Motor neuron (in vitro differentiated cells): ENCODE measurements at regions not wholly inside any gene's neighbourhood (a gene's known extent, or its start where the extent isn't known, plus 50 kb on each side); places are given as distances from the start of the nearest gene placed in this dataset.

ENCODE experiments used
- ATAC-seq, 8 experiments: fragments of 200-7000 bp; cut with Tn5 transposase; replicated peaks in 6 of 8; 2 replicates each; pipeline ENCODE4 v1.8.0; 2021; ENCODE audit warnings: mild to moderate bottlenecking in 8 of 8, moderate library complexity in 8 of 8
- H3K27ac ChIP-seq, 2 donors: fragments of 250-450 bp; sonication (Bioruptor Pico); 2 replicates each; pipeline ENCODE4 v1.9.0; 2021; ENCODE audit warnings: antibody characterized with exemption in 2 of 2, mild to moderate bottlenecking in 2 of 2, moderate library complexity in 1 of 2
- H3K4me1 ChIP-seq, 2 donors: fragments of 250-450 bp; sonication (Bioruptor Pico); replicated peaks in 1 of 2; 2 replicates each; pipeline ENCODE4 v1.6.1; 2021; ENCODE audit warnings: antibody characterized with exemption in 2 of 2, mild to moderate bottlenecking in 2 of 2, moderate library complexity in 1 of 2
- H3K4me3 ChIP-seq, 5 donors: fragments of 250-450 bp; sonication (Bioruptor Pico); 2 replicates each; pipeline ENCODE4 v1.9.0; 2021; ENCODE audit warnings: antibody characterized with exemption in 5 of 5, mild to moderate bottlenecking in 5 of 5, moderate library complexity in 4 of 5
- WGBS, 10 experiments: fragments of 450-650 bp; shearing (Covaris generic); methylation state at CpG; one replicate each; pipeline ENCODE4 v1.0.0; 2022; 5-methylcytosine and 5-hydroxymethylcytosine counted together
- in situ Hi-C, 9 experiments: fragments of 400-800 bp; cut with MboI; loops; one replicate each; pipeline ENCODE4 v1.15.0; 2021; ENCODE audit warnings: low sequenced_read_pairs in 9 of 9, low pct_unique_long_range_greater_than_20kb in 2 of 9; ENCODE audit not compliant: unreplicated experiment in 9 of 9

DNA sequence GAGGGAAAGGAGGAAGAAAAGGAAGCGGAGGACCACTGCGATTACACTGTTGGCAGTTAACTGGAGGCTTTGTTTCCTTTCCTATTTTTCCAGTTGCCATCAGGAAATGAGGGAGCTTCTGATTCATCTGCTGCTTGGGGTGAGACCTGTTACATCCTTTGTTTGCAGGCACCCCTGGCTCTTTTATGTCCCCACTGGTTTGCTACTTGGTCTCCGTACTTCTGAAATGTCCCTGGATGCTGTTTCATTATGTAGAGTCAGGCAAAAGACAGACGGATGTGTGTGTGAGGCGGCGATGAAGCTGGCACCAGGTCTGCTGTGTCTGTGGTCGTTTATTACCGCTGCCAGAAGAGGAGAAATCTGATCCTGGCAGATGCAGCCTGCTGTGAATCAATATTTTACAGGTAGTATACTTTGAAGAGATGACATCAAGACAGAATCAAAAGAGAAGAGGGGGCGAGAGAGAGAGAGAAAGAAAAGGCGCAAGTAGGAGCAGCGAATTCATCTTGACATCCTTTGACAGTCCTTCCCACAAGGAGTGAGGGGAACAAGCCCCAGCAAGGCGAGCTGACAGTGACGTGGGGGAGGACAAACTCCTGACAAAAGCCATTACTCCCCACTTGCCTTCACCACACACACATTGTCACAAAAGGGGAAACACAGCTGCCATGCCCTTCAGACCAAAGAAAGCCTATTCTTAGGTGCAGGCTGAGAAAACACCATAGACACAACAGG lies 145.9 kb upstream of the FBXL4 start:
- H3K4me3 ChIP-seq = no peak overlapping the region
- 17 to 100% (median 80%) methylated on average over 1 to 10 of the region's 13 CpGs; no CpG with 5 or more reads in 2 of the 10 experiments for WGBS, 10 experiments
- no peak overlapping the region for H3K27ac ChIP-seq
- ATAC-seq = no peak
- peaks cover 0 to 20% of the 10 kb centered on the region in 2 donors for H3K4me1 ChIP-seq
- in situ Hi-C loops = no loop called here

DNA sequence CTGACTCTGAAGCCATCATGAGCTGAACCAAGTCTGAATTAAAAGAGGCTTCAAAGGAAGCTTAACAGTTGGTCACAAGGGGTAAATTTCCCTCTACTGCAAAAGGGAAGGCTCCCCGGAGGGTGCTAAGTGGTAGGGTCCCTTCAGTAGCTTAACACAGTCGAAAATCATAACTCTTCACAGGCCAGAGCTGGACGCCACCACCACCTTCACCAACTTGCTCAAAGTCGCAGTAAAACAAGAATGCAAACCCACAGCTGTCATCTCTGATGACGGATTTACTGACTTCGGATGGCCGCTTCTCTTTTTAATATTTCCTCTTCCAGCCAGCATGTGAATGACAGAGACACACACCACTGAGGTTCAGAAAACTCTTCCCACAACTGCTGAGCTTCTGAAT lies 144.7 kb upstream of the FBXL4 start:
- H3K4me1 ChIP-seq = peaks cover 0 to 20% of the 10 kb centered on the region in 2 donors
- in situ Hi-C loops = no loop called here
- 0 to 100% (median 77%) methylated on average over 1 to 6 of the region's 7 CpGs; no CpG with 5 or more reads in 1 of the 10 experiments for WGBS, 10 experiments
- no peak for ATAC-seq
- no peak overlapping the region for H3K27ac ChIP-seq
- no peak overlapping the region for H3K4me3 ChIP-seq

DNA sequence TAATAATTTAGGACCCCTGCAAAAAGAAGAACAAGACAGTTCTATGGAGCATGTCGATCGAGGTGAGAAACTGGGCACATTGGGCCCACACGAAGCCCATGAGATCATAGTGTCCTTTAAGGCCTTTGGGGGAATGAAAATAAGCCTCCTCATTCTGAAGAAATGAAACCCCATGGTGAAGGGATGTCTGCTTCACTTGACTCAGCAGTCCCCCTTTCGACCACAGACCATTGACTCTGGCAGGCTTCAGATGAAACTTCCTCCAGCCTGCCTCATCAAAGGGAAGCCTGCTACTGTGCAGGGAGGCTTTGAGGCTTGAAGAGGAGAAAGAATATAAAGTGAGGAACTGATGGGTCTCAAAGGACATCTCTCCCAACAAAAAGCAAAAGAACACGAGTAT lies 144.2 kb upstream of the FBXL4 start:
- no peak for ATAC-seq
- H3K4me3 ChIP-seq = no peak overlapping the region
- H3K27ac ChIP-seq = no peak overlapping the region
- in situ Hi-C loops = no loop called here
- 0 to 94% (median 48%) methylated on average over 1 to 5 of the region's 5 CpGs; no CpG with 5 or more reads in 2 of the 10 experiments for WGBS, 10 experiments
- H3K4me1 ChIP-seq = peaks cover 0 to 20% of the 10 kb centered on the region in 2 donors

DNA sequence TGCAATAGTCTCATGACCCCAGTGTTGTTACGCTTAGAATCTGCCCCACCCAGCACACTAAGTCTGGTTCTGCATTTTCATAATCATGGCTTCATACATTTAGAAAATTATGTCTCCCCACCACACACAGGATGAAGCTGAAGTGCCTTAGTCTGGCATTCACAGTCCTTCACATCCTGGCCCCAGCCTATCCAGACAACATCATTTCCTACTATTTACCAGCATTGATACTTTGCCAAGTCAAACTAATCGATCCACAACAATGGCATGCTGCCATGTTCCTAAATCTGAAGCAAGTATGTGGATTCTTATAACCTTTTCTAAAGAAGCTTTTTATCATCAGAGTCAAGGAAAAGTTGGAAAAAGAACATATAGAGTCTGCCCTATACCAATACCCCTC lies 132.4 kb upstream of the FBXL4 start:
- ATAC-seq = no peak
- WGBS, 10 experiments = 0 to 83% (median 75%) methylated on average over 1 to 2 of the region's 2 CpGs; no CpG with 5 or more reads in 5 of the 10 experiments
- no peak overlapping the region for H3K27ac ChIP-seq
- peaks cover 0 to 4% of the 10 kb centered on the region in 2 donors for H3K4me1 ChIP-seq
- H3K4me3 ChIP-seq = no peak overlapping the region
- in situ Hi-C loops = no loop called here

DNA sequence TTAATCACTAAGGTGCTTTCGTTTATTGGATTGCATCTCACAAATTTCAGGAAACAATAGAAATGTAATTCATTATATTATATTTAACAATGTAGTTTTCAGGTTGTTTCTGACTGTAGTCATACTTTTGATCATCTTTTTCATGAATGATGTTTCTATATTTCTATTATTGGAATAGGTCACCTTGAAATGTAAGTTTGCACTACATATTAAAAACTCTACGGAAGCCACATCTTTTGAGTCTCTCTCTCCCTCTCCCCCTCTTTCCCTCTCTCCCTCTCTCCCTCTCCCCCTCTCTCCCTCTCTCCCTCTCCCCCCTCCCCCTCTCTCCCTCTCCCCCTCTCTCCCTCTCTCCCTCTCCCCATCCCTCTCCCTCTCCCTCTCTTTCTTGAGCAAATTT lies 131.3 kb upstream of the FBXL4 start:
- WGBS, 10 experiments = 0 to 100% (median 78%) methylated on average over 1 to 2 of the region's 2 CpGs; no CpG with 5 or more reads in 1 of the 10 experiments
- no peak overlapping the region for H3K4me3 ChIP-seq
- no peak overlapping the region for H3K27ac ChIP-seq
- in situ Hi-C loops = no loop called here
- peaks cover 0 to 4% of the 10 kb centered on the region in 2 donors for H3K4me1 ChIP-seq
- no peak for ATAC-seq

DNA sequence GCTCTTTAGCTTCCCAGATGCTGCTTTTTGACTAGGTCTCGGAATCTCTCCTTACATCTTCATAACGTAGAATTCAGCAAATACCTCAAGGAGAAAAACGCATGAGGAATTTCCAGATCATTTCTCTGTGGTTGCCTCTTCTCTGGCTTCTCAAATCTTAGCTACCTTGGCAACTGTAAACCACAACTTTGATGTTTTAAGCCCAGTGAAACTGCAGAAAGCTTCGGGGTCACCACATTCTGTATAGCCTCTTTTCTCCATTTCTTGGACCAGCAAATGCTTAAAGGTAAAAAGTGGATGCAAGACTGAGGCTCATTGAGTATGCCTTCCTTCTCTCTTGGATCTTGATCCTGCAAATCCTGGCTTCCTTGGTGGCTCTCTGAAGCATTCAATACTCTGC lies 125.5 kb upstream of the FBXL4 start:
- in situ Hi-C loops = no loop called here
- 0 to 93% (median 80%) methylated on average over 1 to 4 of the region's 4 CpGs; no CpG with 5 or more reads in 2 of the 10 experiments for WGBS, 10 experiments
- Histone ChIP-seq H3K27ac (no peak overlapping the region), H3K4me3 (no peak overlapping the region), H3K4me1 (no peaks in the 10 kb centered on the region)
- no peak for ATAC-seq

DNA sequence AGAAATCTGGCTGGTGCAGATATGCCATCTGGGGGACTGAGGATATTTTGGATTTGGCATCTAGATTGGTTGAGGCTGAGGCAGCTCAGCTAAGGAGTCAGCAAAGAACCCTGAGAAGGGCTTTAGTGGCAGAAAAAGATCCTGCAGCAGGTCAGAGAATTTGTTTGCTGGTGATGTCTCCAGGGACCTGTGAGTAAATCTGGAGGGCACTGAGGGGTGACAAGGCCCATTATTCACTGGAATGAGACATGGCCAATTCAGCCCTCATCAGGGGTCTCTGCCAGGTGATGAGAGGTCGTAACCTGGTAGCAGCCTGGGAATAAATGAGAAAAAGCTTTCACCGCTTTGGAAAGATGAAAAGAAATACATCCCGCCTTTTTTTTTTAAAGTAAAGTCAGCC lies 118.3 kb upstream of the FBXL4 start:
- Histone ChIP-seq H3K4me3 (no peak overlapping the region), H3K4me1 (peaks cover 12 to 17% of the 10 kb centered on the region in 2 donors), H3K27ac (no peak overlapping the region)
- in situ Hi-C loops = no loop called here
- 18 to 68% (median 40%) methylated on average over 1 to 3 of the region's 3 CpGs; no CpG with 5 or more reads in 1 of the 10 experiments for WGBS, 10 experiments
- ATAC-seq = peak in 5 of 8 experiments; percentile 27 to 82 (median 77)

DNA sequence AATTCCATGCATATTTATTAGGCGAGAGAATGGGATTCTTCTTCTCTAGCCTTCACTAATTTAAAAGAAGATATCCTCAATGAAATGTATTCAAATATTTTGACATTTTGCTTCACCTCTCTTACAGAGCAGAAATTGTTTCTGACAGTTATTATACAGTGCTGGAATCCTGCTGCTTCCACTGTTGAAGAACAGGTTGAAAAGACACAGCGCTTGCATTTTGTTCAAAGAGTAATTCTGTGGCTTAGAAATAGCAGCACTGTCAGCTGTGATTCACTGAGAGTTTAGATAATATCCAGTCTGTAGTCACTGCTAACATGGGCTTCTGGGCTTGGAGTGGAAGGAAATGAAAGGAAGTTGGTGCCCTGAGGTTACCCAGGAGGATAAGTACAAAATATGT lies 117.1 kb upstream of the FBXL4 start:
- Histone ChIP-seq H3K27ac (no peak overlapping the region), H3K4me1 (peaks cover 14 to 17% of the 10 kb centered on the region in 2 donors), H3K4me3 (no peak overlapping the region)
- in situ Hi-C loops = no loop called here
- 0 to 100% (median 60%) methylated on average over 1 to 2 of the region's 2 CpGs; no CpG with 5 or more reads in 3 of the 10 experiments for WGBS, 10 experiments
- peak in 5 of 8 experiments; percentile 33 to 51 (median 39) for ATAC-seq

DNA sequence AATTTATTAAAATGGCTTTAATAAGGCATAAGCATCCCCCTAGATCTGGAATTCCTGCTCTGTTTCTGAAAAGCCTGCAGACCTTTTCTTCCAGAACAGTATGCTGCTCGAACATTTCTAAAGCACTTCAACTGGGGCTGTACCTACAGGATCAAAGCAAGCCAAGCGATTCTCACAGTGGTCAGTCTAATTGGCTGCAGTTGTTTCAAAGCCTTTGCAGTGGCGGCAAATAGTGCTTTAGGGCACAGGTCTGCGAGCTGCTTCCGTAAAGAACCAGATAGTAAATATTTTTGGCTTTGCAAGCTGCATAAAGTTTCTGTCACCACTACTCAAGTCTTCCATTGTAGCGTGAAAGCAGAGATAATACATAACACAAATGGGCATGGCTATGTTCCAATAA lies 88.9 kb upstream of the FBXL4 start:
- WGBS, 10 experiments = 0 to 98% (median 52%) methylated on average over 1 to 6 of the region's 6 CpGs; no CpG with 5 or more reads in 2 of the 10 experiments
- no peak overlapping the region for H3K4me3 ChIP-seq
- H3K4me1 ChIP-seq = no peaks in the 10 kb centered on the region
- in situ Hi-C loops = no loop called here
- no peak for ATAC-seq
- H3K27ac ChIP-seq = no peak overlapping the region

DNA sequence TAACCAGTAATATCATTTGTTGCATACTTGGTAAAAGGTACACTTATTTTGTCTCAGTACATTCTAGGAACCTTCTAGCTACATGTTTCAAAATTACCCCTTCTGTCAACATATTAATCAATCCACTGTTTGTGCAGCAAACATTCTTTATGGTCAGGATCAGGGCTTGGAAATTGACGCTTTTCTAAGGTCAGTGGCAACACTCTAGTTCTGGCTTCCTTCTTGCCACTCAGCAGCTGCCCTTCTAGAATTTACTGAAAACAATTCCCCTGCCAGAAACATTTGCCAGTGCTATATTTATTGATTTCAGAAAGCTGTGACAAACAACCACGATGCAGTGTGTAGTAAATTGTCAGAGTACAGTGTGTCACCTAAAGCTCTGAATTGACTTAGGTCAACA lies 84.7 kb upstream of the FBXL4 start:
- WGBS, 10 experiments = 0 to 76% (median 44%) methylated on average over 1 to 2 of the region's 2 CpGs; no CpG with 5 or more reads in 3 of the 10 experiments
- H3K4me1 ChIP-seq = no peaks in the 10 kb centered on the region
- no peak overlapping the region for H3K4me3 ChIP-seq
- H3K27ac ChIP-seq = no peak overlapping the region
- no peak for ATAC-seq
- in situ Hi-C loops = no loop called here

DNA sequence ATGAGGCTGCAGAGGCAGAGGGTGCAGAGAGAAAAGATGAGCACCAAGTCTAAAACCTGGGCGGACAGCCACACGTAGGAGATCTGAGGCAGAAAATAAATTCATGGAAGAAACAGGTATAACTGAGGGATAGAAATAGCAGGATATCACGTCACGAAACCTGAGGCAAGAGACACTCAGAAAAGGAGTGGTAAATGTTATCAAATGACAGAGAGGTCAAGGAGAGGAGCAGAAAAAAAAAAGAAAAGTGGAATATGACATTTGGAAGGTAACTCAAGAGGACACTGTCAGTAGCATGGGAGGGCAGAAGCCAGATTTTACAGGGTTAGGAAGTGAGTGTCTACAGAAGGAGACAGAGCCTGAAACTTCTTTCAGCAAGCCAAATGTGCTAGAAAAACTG lies 84.2 kb upstream of the FBXL4 start:
- ATAC-seq = no peak
- no peak overlapping the region for H3K27ac ChIP-seq
- WGBS, 10 experiments = 0 to 100% (median 84%) methylated on average over 2 to 4 of the region's 4 CpGs
- no peaks in the 10 kb centered on the region for H3K4me1 ChIP-seq
- in situ Hi-C loops = no loop called here
- H3K4me3 ChIP-seq = no peak overlapping the region

DNA sequence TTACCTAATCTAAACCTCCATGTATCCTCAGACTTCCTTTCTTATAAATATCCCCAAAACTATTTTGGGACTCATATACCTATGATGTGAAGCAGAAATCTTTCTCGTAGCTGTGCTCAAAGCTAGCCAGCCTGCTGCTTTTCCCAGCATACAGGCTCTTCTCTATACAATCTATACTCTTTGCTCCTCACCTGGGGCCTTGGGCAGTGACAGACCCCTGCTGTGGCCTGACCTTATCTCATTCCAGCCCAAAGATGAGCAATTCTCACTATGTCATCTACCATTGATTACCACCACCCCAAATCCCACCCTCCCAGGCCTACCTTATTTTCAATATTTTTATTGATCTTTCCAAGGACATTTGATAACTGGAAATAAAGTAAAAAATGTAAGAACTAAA lies 83.2 kb upstream of the FBXL4 start:
- H3K4me1 ChIP-seq = no peaks in the 10 kb centered on the region
- H3K27ac ChIP-seq = no peak overlapping the region
- no peak overlapping the region for H3K4me3 ChIP-seq
- no peak for ATAC-seq
- WGBS, 10 experiments = 0 to 100% (median 44%) methylated on average over 1 of the region's 1 CpG; no CpG with 5 or more reads in 2 of the 10 experiments
- in situ Hi-C loops = no loop called here

DNA sequence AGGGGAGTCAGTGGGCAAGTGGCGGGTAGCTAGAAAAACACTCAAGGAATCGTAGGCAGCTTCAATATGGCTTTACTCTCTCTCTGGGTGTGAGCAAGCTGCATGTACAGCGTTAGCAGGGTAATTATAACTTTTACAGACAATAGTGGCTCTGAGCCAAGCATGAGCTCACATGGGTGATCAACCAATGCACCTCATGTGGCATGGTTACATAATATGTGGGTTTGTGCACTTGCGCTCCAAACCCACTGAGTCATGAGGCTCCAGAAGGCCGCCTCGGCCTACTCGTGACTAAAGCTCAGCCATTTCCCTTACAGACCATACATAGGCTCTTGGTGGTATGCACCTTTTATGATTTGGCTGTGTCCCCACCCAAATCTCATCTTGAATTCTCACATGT lies 78.4 kb upstream of the FBXL4 start:
- H3K4me3 ChIP-seq = no peak overlapping the region
- H3K4me1 ChIP-seq = no peaks in the 10 kb centered on the region
- H3K27ac ChIP-seq = no peak overlapping the region
- WGBS, 10 experiments = 70 to 100% (median 84%) methylated on average over 2 to 7 of the region's 7 CpGs; no CpG with 5 or more reads in 5 of the 10 experiments
- ATAC-seq = no peak
- in situ Hi-C loops = no loop called here

DNA sequence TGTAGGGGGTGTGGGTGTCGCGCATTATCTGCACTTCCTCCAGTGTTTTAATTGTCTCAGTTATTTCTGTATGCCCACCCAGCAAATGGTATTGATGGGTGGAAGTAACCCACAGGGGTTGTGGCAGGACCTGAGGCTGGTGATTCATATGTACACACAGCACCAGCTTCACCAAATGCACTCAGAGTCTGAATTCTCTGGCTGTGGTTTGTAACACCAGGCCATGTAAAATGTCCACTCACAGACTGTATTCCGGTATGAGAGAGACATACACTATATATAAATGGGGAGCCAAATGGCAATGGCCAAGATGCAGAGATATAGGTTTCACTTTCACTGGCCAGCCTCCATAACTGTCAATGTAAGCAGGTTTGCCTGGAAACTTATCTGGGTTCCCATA lies 76.3 kb upstream of the FBXL4 start:
- H3K4me1 ChIP-seq = no peaks in the 10 kb centered on the region
- no peak for ATAC-seq
- WGBS, 10 experiments = 90 to 100% (median 95%) methylated on average over 2 to 3 of the region's 3 CpGs; no CpG with 5 or more reads in 4 of the 10 experiments
- H3K27ac ChIP-seq = no peak overlapping the region
- in situ Hi-C loops = no loop called here
- no peak overlapping the region for H3K4me3 ChIP-seq
